ENCODE measurements at regions not wholly inside any gene's neighbourhood (a gene's known extent, or its start where the extent isn't known, plus 50 kb on each side); places are given as distances from the start of the nearest gene placed in this dataset.

GRCh38 chr16:60414613-60415012, 1621.6 kb downstream of the CDH8 start:
- no peak for TF ChIP-seq CTCF (conservative IDR thresholded peaks at IDR 0.05)
- no peak for TF ChIP-seq ZFX (IDR thresholded peaks at IDR 0.05)
